Endothelial cell of umbilical vein (primary cell): ENCODE measurements at regions not wholly inside any gene's neighbourhood (a gene's known extent, or its start where the extent isn't known, plus 50 kb on each side); places are given as distances from the start of the nearest gene placed in this dataset.

Experiments
- BruUV-seq: library from RNA; stranded (reverse); fragments of 400-500 nt; replicated peaks from 2 replicates; lab custom pipeline; 2021; lab: Mats Ljungman, UMichigan
- CTCF ChIA-PET: fragments of 300-600, 350-600 bp; sonication (Branson Sonifier 250); formaldehyde crosslinking; loops from one replicate; lab custom pipeline; 2021; ENCODE audit warnings: antibody characterized with exemption, inconsistent platforms; lab: Charles Lee
- POLR2A ChIA-PET: fragments of 300-600, 350-600 bp; sonication (Branson Sonifier 250); formaldehyde crosslinking; loops from one replicate; lab custom pipeline; 2021; ENCODE audit warnings: antibody characterized with exemption, inconsistent platforms; lab: Charles Lee
- DNase-seq: peaks from one replicate; pipeline ENCODE4 v3.0.0-alpha.2; 2011; ENCODE audit warnings: low read depth, low spot score
- FAIRE-seq: peaks from 2 replicates; lab custom pipeline; 2011; peaks lifted over from hg19 to GRCh38; lab: Jason Lieb, UNC
- H2AFZ ChIP-seq: 2 replicates; pipeline ENCODE4 v1.6.0; 2012; ENCODE audit warnings: low read depth, low read length, control low read depth, inconsistent platforms
- H3K27ac ChIP-seq: 2 replicates; pipeline ENCODE4 v1.5.1; 2011; ENCODE audit warnings: low read depth, mild to moderate bottlenecking, control low read depth, low read length, moderate library complexity; ENCODE audit not compliant: insufficient read depth
- H3K27me3 ChIP-seq, 2 experiments: 2 replicates each; pipeline versions ENCODE4 v1.6.0 to v1.6.1; 2011; ENCODE audit warnings: low read length in 2 of 2, mixed read lengths in 1 of 2; ENCODE audit not compliant: control insufficient read depth in 2 of 2, insufficient read depth in 2 of 2
- H3K36me3 ChIP-seq, 2 experiments: 2 replicates in 1 of 2; 3 replicates in 1 of 2; pipeline ENCODE4 v1.5.1; 2011; ENCODE audit warnings: low read length in 2 of 2, mild to moderate bottlenecking in 1 of 2, moderate library complexity in 1 of 2; ENCODE audit not compliant: control insufficient read depth in 2 of 2, insufficient read depth in 2 of 2; ENCODE audit errors: extremely low read depth in 1 of 2
- H3K4me1 ChIP-seq: 3 replicates; pipeline ENCODE4 v1.5.1; 2011; ENCODE audit warnings: mild to moderate bottlenecking, low read length; ENCODE audit not compliant: control insufficient read depth, insufficient read depth; ENCODE audit errors: extremely low read depth
- H3K4me2 ChIP-seq: 2 replicates; pipeline ENCODE4 v1.6.1; 2011; ENCODE audit warnings: low read length, control low read depth, mixed read lengths; ENCODE audit not compliant: insufficient read depth
- H3K4me3 ChIP-seq, 3 experiments: fragments of 200-600 bp in 1 of 3; sonication (generic), shearing (Covaris generic) in 1 of 3; replicated peaks in 1 of 3; 2 replicates each; pipeline ENCODE4 v1.5.1; 2011 to 2016; ENCODE audit warnings: control low read depth in 3 of 3, low read length in 3 of 3, mild to moderate bottlenecking in 2 of 3, inconsistent platforms in 1 of 3, low read depth in 1 of 3, moderate library complexity in 1 of 3; ENCODE audit not compliant: insufficient read depth in 1 of 3
- H3K79me2 ChIP-seq: 2 replicates; pipeline ENCODE4 v1.6.0; 2012; ENCODE audit warnings: low read length, inconsistent platforms; ENCODE audit not compliant: control insufficient read depth, insufficient read depth
- H3K9ac ChIP-seq: replicated peaks from 2 replicates; pipeline ENCODE3; 2011; ENCODE audit warnings: low read length, control low read depth; ENCODE audit not compliant: insufficient read depth; ENCODE audit errors: extremely low read depth
- H3K9me1 ChIP-seq: replicated peaks from 3 replicates; pipeline ENCODE4 v1.6.0; 2011; ENCODE audit warnings: mild to moderate bottlenecking, low read length; ENCODE audit not compliant: control insufficient read depth, insufficient read depth; ENCODE audit errors: extremely low read depth
- H3K9me3 ChIP-seq: replicated peaks from 2 replicates; pipeline ENCODE4 v1.5.1; 2012; ENCODE audit warnings: low read length, inconsistent platforms; ENCODE audit not compliant: control insufficient read depth, insufficient read depth
- H4K20me1 ChIP-seq: replicated peaks from 2 replicates; pipeline ENCODE3; 2011; ENCODE audit warnings: mild to moderate bottlenecking, low read length; ENCODE audit not compliant: control insufficient read depth, insufficient read depth; ENCODE audit errors: extremely low read depth
- CTCF ChIP-seq, 2 donors: IDR thresholded peaks; 1 replicate in 1 of 2; 2 replicates in 1 of 2; pipeline ENCODE4 v1.5.1; 2011; ENCODE audit warnings: low read length in 2 of 2, mild to moderate bottlenecking in 2 of 2, moderate library complexity in 2 of 2, control low read depth in 1 of 2, inconsistent platforms in 1 of 2, low read depth in 1 of 2; ENCODE audit not compliant: insufficient read depth in 1 of 2; ENCODE audit errors: extremely low read depth in 1 of 2
- EZH2 ChIP-seq: IDR thresholded peaks from 2 replicates; pipeline ENCODE4 v1.6.1; 2012; ENCODE audit warnings: borderline replicate concordance, low read depth, mild to moderate bottlenecking, moderate library complexity, low read length, inconsistent platforms; ENCODE audit not compliant: severe bottlenecking
- FOS ChIP-seq: IDR thresholded peaks from 2 replicates; pipeline ENCODE4 v1.6.1; 2011; ENCODE audit warnings: mild to moderate bottlenecking, low read length, moderate library complexity, borderline replicate concordance; ENCODE audit not compliant: insufficient read depth
- GATA2 ChIP-seq: IDR thresholded peaks from 2 replicates; pipeline ENCODE4 v1.7.0; 2011; ENCODE audit warnings: low read depth, mild to moderate bottlenecking, moderate library complexity, mixed read lengths, low read length; ENCODE audit not compliant: insufficient read length, insufficient read depth
- JUN ChIP-seq: IDR thresholded peaks from 2 replicates; pipeline ENCODE4 v1.6.1; 2011; ENCODE audit warnings: borderline replicate concordance, low read depth; ENCODE audit not compliant: insufficient read length, insufficient read depth
- MYC ChIP-seq: IDR thresholded peaks from one replicate; pipeline ENCODE4 v1.6.1; 2011; ENCODE audit warnings: mild to moderate bottlenecking, low read depth, low read length
- POLR2A ChIP-seq: IDR thresholded peaks from 2 replicates; pipeline ENCODE4 v1.6.1; 2012; ENCODE audit warnings: low read depth, mild to moderate bottlenecking, control low read depth, low read length
- POLR2AphosphoS5 ChIP-seq: IDR thresholded peaks from 2 replicates; pipeline ENCODE4 v1.6.1; 2012; ENCODE audit warnings: low read depth, mild to moderate bottlenecking, control low read depth, low read length, moderate library complexity; ENCODE audit not compliant: insufficient read depth
- dilution Hi-C: fragments of 300-500 bp; cut with MboI; formaldehyde crosslinking; loops from one replicate; pipeline ENCODE4 v1.15.0; 2019; ENCODE audit warnings: low sequenced_read_pairs; ENCODE audit not compliant: extremely low pct_ligation_motif_present
- intact Hi-C: fragments of 100-400 bp; cut with micrococcal nuclease; formaldehyde crosslinking; loops from one replicate; pipeline ENCODE4 v1.10.0; 2022
- TF ChIP-seq, protein P1 (sequence below): IDR thresholded peaks from 2 replicates; pipeline ENCODE4 v1.6.1; 2011; ENCODE audit not compliant: insufficient read depth, insufficient read length

- Histone ChIP-seq H3K79me2 (no peaks in the 10 kb centered on the region), H3K27me3 (no peaks in the 10 kb centered on the region), H3K4me1 (no peaks in the 10 kb centered on the region), H3K4me2 (no peak overlapping the region), H3K9me3 (no peaks in the 10 kb centered on the region), H4K20me1 (no peaks in the 10 kb centered on the region), H3K27ac (no peak overlapping the region), H3K4me3 (no peak overlapping the region), H3K9ac (no peak overlapping the region), H2AFZ (no peak overlapping the region), H3K9me1 (no peaks in the 10 kb centered on the region), H3K36me3 (no peaks in the 10 kb centered on the region)
- TF ChIP-seq EZH2 (no peak), FOS (no peak), MYC (no peak), GATA2 (no peak), POLR2A (no peak), JUN (no peak), POLR2AphosphoS5 (no peak)
- TF ChIP-seq, protein P1, sequence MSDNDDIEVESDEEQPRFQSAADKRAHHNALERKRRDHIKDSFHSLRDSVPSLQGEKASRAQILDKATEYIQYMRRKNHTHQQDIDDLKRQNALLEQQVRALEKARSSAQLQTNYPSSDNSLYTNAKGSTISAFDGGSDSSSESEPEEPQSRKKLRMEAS = no peak
- ChIA-PET CTCF (no interaction called here), POLR2A (no interaction called here)
- BruUV-seq = no TSS peak
- FAIRE-seq = no peak
- DNase-seq = no peak
- dilution Hi-C loops (no loop called here), intact Hi-C loops (no loop called here)
Measured at GRCh38 chr7:109059089-109059488, 489.4 kb downstream of the DNAJB9 start.

- TF ChIP-seq GATA2 = no peak
- TF ChIP-seq, protein P1 = no peak
- TF ChIP-seq CTCF (IDR thresholded peaks at IDR 0.05; ENCODE audit: extremely low read depth in 1 of 2, insufficient read depth in 1 of 2, low read depth in 1 of 2, low read length in 2 of 2) = no peak
- TF ChIP-seq EZH2 = no peak
- TF ChIP-seq JUN = no peak
- no peak for TF ChIP-seq POLR2A
- no peak for TF ChIP-seq FOS
- TF ChIP-seq MYC = no peak
- no peak for TF ChIP-seq POLR2AphosphoS5
- BruUV-seq = no TSS peak
- Histone ChIP-seq H3K9ac (no peak overlapping the region), H3K9me3 (no peaks in the 10 kb centered on the region), H3K79me2 (no peaks in the 10 kb centered on the region), H2AFZ (no peak overlapping the region), H4K20me1 (no peaks in the 10 kb centered on the region), H3K36me3 (no peaks in the 10 kb centered on the region), H3K4me2 (no peak overlapping the region), H3K27me3 (no peaks in the 10 kb centered on the region), H3K4me3 (no peak overlapping the region), H3K9me1 (no peaks in the 10 kb centered on the region), H3K27ac (no peak overlapping the region), H3K4me1 (no peaks in the 10 kb centered on the region)
- DNase-seq = no peak
- no peak for FAIRE-seq
- dilution Hi-C loops = no loop called here
- intact Hi-C loops = no loop called here
- POLR2A ChIA-PET = no interaction called here
- CTCF ChIA-PET = no interaction called here
Measured at GRCh38 chr7:109062798-109063197, 493.1 kb downstream of the DNAJB9 start.
